ENCODE measurements at regions not wholly inside any gene's neighbourhood (a gene's known extent, or its start where the extent isn't known, plus 50 kb on each side); places are given as distances from the start of the nearest gene placed in this dataset.

GRCh38 chr3:55413236-55413635 lies 73.9 kb downstream of the WNT5A start:
- WGBS, 2 donors: 61 to 81% methylated on average over 7 of the region's 7 CpGs

GRCh38 chr3:55412545-55412944 lies 74.6 kb downstream of the WNT5A start:
- 51 to 55% methylated on average over 4 of the region's 4 CpGs for WGBS, 2 donors
- no peaks in the 10 kb centered on the region for H3K9me3 ChIP-seq
- no peak for TF ChIP-seq POLR2A (IDR thresholded peaks at IDR 0.05)
- TF ChIP-seq CTCF (IDR thresholded peaks at IDR 0.05): no peak
- no peak overlapping the region for H3K4me3 ChIP-seq
- no peak for ATAC-seq
- no peaks in the 10 kb centered on the region for H3K36me3 ChIP-seq (replicated peaks in 1 of 2; ENCODE audit: insufficient read depth in 1 of 2, low read depth in 2 of 2)
- H3K27me3 ChIP-seq: no peaks in the 10 kb centered on the region
- intact Hi-C loops (cut with DNase I): no loop called here
- H3K4me1 ChIP-seq: no peaks in the 10 kb centered on the region
- H3K27ac ChIP-seq: no peak overlapping the region
- DNase-seq: no peak

More at GRCh38 chr3:55413236-55413635, 73.9 kb downstream of the WNT5A start:
- H3K9me3 ChIP-seq: no peaks in the 10 kb centered on the region
- H3K4me3 ChIP-seq: no peak overlapping the region
- intact Hi-C loops (cut with DNase I): no loop called here
- no peak overlapping the region for H3K27ac ChIP-seq
- TF ChIP-seq CTCF (IDR thresholded peaks at IDR 0.05) (no peak), POLR2A (IDR thresholded peaks at IDR 0.05) (no peak)
- no peaks in the 10 kb centered on the region for H3K4me1 ChIP-seq
- H3K36me3 ChIP-seq (replicated peaks in 1 of 2; ENCODE audit: insufficient read depth in 1 of 2, low read depth in 2 of 2): no peaks in the 10 kb centered on the region
- DNase-seq: no peak
- no peaks in the 10 kb centered on the region for H3K27me3 ChIP-seq
- ATAC-seq: no peak

GRCh38 chr3:55409806-55410205 lies 77.3 kb downstream of the WNT5A start:
- TF ChIP-seq CTCF (IDR thresholded peaks at IDR 0.05) (no peak), POLR2A (IDR thresholded peaks at IDR 0.05) (no peak)
- H3K27ac ChIP-seq: no peak overlapping the region
- DNase-seq (no peak), ATAC-seq (no peak)
- no peak overlapping the region for H3K4me3 ChIP-seq
- intact Hi-C loops (cut with DNase I): no loop called here
- no peaks in the 10 kb centered on the region for H3K4me1 ChIP-seq
- 87 to 89% methylated on average over 2 of the region's 2 CpGs for WGBS, 2 donors
- peaks cover 0 to 6% (median 0%) of the 10 kb centered on the region in 3 donors for H3K9me3 ChIP-seq
- no peaks in the 10 kb centered on the region for H3K36me3 ChIP-seq (replicated peaks in 1 of 2; ENCODE audit: insufficient read depth in 1 of 2, low read depth in 2 of 2)
- H3K27me3 ChIP-seq: no peaks in the 10 kb centered on the region

GRCh38 chr3:55408193-55408826 lies 78.8 kb downstream of the WNT5A start:
- ATAC-seq: no peak
- intact Hi-C loops (cut with DNase I): no loop called here
- H3K4me1 ChIP-seq: no peaks in the 10 kb centered on the region
- WGBS, 2 donors: 63 to 71% methylated on average over 3 of the region's 3 CpGs
- H3K27me3 ChIP-seq: no peaks in the 10 kb centered on the region
- no peak for DNase-seq
- TF ChIP-seq POLR2A (IDR thresholded peaks at IDR 0.05) (no peak), CTCF (IDR thresholded peaks at IDR 0.05) (no peak)
- H3K4me3 ChIP-seq: no peak overlapping the region
- no peaks in the 10 kb centered on the region for H3K36me3 ChIP-seq (replicated peaks in 1 of 2; ENCODE audit: insufficient read depth in 1 of 2, low read depth in 2 of 2)
- H3K9me3 ChIP-seq: peaks cover 0 to 6% (median 0%) of the 10 kb centered on the region in 3 donors
- no peak overlapping the region for H3K27ac ChIP-seq

- Histone ChIP-seq H3K9me3 (peaks cover 0 to 6% (median 0%) of the 10 kb centered on the region in 3 donors), H3K27ac (no peak overlapping the region), H3K4me3 (no peak overlapping the region), H3K27me3 (no peaks in the 10 kb centered on the region), H3K36me3 (replicated peaks in 1 of 2; ENCODE audit: insufficient read depth in 1 of 2, low read depth in 2 of 2) (no peaks in the 10 kb centered on the region), H3K4me1 (no peaks in the 10 kb centered on the region)
- 80 to 90% methylated on average over 1 of the region's 1 CpG for WGBS, 2 donors
- DNase-seq (no peak), ATAC-seq (no peak)
- TF ChIP-seq CTCF (IDR thresholded peaks at IDR 0.05): no peak
- TF ChIP-seq POLR2A (IDR thresholded peaks at IDR 0.05): no peak
- intact Hi-C loops (cut with DNase I): no loop called here
These were observed 79.7 kb downstream of the WNT5A start for GRCh38 chr3:55407426-55407820.

Measured in body of pancreas (tissue), 4 donors.